ENCODE measurements at regions not wholly inside any gene's neighbourhood (a gene's known extent, or its start where the extent isn't known, plus 50 kb on each side); places are given as distances from the start of the nearest gene placed in this dataset.

GRCh38 chr10:81026591-81026990 is 488.9 kb downstream of the SH2D4B start:
- DNase-seq (ENCODE audit: low spot score) = no peak

DNA sequence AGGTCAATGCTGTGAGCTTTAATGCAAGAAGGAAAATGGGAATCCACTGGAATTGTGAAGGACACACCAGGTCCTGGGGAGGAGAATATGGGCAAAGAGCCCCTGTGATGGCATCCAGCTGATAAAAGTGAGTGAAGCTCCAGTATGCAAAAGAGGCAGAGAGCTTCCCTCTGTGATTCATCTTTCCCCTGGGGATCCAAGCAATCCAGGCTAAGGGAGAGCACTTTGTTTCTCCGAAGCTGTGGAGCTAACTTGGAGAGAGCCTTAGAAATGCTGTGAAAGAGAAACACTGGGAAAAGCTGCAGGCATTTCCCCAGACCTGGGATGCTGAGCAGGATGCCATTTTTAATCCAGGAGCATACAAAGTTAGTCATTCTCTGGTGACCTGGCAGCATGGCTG is 489.5 kb downstream of the SH2D4B start:
- no peak for DNase-seq (ENCODE audit: low spot score)

- no peak for DNase-seq (ENCODE audit: low spot score)
Measured at GRCh38 chr10:81027706-81028105, 490.0 kb downstream of the SH2D4B start.

DNA sequence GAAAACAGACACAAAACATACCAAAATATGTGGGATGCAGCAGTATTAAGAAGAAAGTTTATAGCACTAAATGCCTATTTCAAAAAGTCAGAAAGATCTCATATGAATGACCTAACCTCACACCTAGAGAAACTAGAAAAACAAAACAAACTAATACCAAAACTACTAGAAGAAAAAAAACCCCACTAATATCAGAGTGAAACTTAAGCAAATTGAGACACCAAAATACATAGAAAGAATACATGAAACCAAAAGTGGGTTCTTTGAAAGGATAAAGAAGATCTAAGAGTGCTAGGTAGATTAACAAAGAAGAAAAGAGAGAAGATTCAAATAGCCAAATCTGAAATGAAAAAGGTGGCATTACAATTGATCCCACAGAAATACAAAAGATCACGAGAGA is 494.1 kb downstream of the SH2D4B start:
- no peak for DNase-seq (ENCODE audit: low spot score)

- no peak for DNase-seq (ENCODE audit: low spot score)
Measured at GRCh38 chr10:81034383-81034782, 496.7 kb downstream of the SH2D4B start.

- no peak for DNase-seq (ENCODE audit: low spot score)
Measured at GRCh38 chr10:81036257-81036656, 498.6 kb downstream of the SH2D4B start.

DNA sequence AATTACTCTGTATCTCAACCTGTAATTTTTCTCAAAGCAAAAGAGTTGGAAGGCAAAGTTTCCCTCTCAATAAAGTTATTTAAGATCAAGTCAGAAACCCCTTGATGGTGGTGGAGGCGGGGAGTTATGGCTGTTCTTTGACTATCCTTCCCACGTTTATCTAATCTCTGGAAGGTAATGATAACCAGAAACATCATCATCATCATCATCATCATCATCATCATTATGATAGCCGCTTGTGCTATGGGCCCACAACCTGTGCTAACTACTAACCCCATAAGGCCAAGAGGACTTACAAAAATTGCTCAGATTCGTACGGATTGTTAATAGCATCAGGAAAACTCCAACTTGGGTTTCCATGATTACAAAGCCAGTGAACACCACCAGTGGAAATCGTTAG is 502.3 kb downstream of the SH2D4B start:
- DNase-seq (ENCODE audit: low spot score) = no peak

DNA sequence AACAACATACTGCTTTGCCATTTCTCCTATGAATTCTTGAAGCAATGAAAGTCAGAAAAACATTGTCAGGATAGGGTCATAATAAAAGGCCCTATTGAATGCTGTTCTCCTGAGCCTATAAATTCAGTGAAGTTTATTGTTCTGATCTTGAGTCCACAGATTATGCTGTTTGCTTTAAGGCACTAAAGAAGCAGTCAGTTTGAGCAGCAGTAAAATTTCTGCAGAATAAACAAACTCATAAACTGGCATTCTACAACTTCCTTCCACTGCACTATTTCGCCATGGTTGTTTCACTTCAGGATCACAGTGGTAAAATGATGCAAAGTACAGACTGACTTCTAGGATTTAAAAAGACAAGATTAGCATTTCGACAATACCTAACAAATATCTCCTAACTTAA is 503.2 kb downstream of the SH2D4B start:
- no peak for DNase-seq (ENCODE audit: low spot score)

GRCh38 chr10:81042647-81043046 is 504.9 kb downstream of the SH2D4B start:
- DNase-seq (ENCODE audit: low spot score) = no peak

- no peak for DNase-seq (ENCODE audit: low spot score)
Measured at GRCh38 chr10:81065474-81065873, 527.8 kb downstream of the SH2D4B start.

DNA sequence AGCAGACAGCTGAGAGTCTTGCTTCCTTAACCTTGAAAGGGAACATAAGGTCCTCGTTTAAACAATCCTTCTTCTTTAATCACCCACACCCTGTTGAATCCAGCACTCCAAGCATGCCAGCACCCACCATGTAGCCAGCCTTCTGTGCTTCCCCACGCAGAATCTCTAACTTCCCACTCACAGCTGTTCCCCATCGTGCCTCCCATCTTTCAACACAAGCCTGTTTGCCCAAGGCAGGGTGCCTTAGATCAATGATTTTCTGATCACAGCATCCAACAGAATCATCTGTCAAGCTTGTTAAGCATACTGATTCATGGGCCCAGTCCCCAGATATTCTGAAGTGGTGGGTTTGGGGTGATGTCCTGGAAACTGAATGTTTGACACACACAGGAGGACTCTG is 530.8 kb downstream of the SH2D4B start:
- DNase-seq (ENCODE audit: low spot score) = no peak

DNA sequence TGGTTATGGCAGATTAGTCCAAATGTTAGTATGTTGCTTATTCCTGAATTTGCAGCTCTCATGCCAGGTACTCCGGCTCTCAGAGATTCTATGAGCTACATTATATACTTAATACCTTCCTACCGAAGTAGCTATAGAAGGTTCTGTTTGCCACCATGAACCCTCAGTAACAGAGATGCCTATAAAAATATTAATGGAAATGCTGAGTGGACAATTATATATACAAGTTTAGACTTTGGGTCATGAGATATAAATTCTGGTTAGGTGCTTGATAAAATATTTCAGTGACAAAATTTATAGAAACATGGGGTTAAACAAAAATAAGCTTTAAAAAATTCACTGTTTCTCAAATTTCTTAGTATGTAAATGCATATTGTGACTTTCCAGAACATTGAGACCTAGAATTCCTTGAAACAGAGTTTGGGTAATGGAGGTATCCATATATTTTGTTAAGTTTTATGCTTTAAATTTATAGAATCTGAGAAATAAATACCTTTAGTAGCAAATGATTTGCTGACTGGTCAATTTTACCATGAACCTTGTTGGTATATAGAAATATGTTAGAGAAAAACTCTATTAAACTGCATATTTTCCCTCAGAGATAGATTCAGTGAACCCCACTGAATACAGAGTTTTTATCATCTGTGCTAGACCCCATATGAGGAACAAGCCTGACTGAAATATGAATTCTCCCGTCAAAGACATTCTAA is 533.5 kb downstream of the SH2D4B start:
- no peak for DNase-seq (ENCODE audit: low spot score)

DNA sequence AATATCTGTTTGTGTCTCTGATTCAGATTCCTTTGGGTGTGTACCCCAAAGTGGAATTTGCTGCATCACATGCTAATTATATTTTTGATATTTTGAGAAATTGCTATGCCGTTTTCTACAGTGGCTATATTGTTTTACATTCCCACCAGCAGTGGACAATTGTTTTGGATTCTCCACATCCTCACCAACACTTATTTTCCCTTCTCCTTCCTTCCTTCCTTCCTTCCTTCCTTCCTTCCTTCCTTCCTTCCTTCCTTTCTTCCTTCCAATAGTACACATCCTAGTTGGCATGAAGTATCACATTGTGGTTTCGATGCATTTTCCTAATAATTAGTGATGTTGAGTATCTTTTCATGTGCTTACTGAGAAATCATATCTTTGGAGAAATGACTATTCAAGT is 535.5 kb downstream of the SH2D4B start:
- no peak for DNase-seq (ENCODE audit: low spot score)

DNA sequence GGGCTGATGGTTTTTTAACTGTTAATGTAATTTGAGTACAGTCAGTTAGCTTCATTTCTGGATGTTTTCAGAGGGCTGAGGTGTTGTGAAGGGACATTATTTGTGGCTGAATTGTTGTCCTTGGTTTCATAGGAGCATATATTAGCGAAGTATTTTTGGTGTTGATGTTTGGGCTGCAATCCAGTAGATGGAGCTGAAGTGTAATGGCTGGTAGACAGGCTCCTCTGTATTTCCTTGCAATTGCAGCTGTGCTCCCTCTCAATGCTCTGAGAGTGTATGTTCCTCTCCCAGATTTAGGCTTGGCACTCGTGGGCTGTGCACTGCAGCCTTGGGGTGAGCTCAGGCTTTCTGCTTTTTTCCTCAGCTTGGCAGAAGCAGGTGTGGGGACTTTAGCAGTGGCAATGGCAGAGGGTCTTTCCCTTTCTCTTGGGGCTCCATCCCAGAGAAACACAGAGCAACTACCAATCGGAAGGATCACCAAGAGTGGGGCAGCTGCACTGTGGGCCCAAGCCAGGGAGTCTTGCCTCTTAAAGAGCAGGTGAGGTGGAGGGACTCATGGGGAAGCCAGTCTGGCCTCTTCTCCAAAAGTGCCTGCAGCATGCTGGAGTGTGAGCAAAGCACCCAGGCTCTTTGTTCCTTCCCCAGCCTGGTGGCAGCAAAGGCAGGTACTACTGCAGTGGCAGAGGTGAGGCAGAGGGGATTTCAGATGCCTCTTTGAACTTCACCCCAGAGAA is 544.4 kb downstream of the SH2D4B start:
- no peak for DNase-seq (ENCODE audit: low spot score)

DNA sequence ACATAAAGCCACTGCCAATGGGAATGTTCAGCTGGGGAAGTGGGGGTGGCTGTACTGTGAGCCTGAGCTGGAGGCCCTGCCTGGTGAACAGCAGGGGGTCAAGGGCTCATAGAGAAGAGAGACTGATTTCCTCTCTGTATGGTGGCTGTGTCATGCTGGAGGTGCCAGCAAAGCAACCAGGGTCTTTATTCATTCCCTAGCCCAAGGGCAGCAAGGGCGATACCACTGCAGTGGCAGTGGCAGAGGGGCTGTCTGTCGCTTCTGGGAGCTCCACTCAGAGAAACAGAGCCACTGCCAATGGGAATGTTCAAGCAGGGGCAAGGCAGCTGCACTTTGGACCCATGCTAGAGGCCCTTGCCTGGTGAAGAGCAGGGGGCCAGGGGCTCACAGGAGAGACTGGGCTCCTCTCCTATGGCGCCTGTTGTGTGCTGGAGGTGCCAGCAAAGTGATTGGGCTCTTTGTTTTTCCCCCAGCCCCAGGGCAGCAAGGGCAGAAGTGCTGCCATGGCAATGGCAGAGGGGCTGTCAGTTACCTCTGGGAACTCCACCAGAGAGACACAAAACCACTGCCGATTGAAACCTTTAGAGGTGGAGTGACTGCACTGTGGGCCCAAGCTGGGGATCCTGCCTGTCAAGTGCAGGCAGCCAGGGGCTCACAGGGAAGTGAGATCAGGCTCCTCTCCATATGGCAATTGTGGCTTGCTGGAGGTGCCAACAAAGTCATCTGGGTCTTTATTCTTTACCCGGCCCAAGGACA is 545.1 kb downstream of the SH2D4B start:
- no peak for DNase-seq (ENCODE audit: low spot score)

- no peak for DNase-seq (ENCODE audit: low spot score)
Measured at GRCh38 chr10:81093056-81093455, 555.4 kb downstream of the SH2D4B start.

DNA sequence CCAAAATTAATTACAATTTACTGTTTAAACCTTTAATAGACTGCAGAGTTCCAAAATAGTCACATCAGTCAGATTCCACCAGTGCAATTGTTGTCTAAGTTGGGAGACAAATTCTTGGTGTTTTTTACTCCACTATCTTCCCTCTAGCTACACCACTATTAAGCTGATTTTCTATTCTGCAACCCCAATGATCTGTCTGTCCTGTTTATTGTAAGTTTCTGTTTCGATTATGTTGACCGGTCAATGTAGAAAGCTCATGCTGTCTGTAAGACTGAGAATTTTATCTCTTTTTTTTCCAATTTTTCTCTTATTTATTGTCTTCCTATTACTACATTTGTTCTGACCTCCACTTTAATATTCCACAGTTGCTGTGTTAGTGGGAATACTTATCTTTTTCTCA is 557.5 kb downstream of the SH2D4B start:
- DNase-seq (ENCODE audit: low spot score) = no peak

- no peak for DNase-seq (ENCODE audit: low spot score)
Measured at GRCh38 chr10:81096558-81096957, 558.9 kb downstream of the SH2D4B start.

DNA sequence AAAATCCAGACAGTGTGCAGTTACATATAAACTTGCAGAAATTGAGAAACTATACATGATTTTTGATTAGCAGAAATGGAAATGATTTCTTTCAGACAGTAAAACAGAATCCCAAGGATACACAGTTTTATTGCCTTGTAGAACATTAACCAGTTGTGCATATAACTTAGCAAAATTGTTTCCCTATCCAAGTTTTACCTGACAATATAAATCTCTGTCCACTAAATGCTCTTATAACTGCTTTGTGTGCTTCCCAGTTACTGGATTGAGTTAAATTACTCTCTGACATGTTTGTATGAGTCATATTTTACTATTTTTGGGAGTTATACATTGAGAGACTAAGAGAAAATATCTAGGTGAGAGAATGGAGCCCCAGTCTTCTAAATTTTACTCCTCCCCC is 563.4 kb downstream of the SH2D4B start:
- no peak for DNase-seq (ENCODE audit: low spot score)

- no peak for DNase-seq (ENCODE audit: low spot score)
Measured at GRCh38 chr10:81104494-81104893, 566.8 kb downstream of the SH2D4B start.

GRCh38 chr10:81108516-81109199 is 571.0 kb downstream of the SH2D4B start:
- DNase-seq (ENCODE audit: low spot score) = no peak

GRCh38 chr10:81109200-81109752 is 571.6 kb downstream of the SH2D4B start:
- no peak for DNase-seq (ENCODE audit: low spot score)

Data from hematopoietic multipotent progenitor cell treated with erythropoietin and hydrocortisone succinate and interleukin-3 and kit ligand, for 17 days (in vitro differentiated cells).